ENCODE measurements at regions not wholly inside any gene's neighbourhood (a gene's known extent, or its start where the extent isn't known, plus 50 kb on each side); places are given as distances from the start of the nearest gene placed in this dataset.

DNA sequence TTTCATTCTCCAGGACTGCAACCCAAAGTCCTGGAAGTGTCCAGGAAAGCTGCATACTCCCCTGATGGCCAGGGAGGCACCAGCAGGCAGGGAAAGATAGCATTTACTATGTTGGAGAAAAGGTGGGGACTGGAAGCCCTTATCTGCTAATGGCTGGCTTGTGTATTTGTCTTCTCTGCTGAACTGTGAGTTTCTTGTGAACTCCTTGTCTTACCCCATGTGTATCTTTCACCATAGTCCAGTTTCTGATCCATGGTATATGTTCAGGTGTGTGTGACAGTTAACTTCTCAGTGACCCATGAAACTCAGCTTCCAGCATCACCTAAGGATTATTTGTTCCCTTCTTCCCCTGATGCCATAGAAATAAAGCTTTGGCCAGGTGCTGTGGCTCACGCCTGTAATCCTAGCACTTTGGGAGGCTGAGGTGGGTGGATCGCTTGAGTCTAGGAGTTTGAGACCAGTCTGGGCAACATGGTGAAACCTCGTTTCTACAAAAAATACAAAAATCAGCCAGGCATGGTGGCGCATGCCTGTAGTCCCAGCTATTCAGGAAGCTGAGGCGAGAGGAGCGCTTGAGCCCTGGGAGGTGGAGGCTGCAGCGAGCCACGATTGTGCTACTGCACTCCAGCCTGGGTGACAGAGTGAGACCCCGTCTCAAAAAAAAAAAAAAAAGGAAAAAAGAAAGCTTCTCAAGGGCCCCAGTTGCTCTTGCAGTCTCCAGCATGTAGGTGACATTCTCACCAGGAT lies 112.8 kb upstream of the MAP4K3 start:
- Histone ChIP-seq H3K4me1 (no peaks in the 10 kb centered on the region), H3K4me3 (ENCODE audit: low read depth, low read length) (no peak overlapping the region), H3K9me3 (ENCODE audit: control insufficient read depth, low read length) (no peaks in the 10 kb centered on the region), H3K36me3 (ENCODE audit: control insufficient read depth, insufficient read depth, low read length) (no peaks in the 10 kb centered on the region), H3K79me2 (no peaks in the 10 kb centered on the region), H3K27me3 (ENCODE audit: control insufficient read depth, insufficient read depth, low read length) (no peaks in the 10 kb centered on the region), H2AFZ (no peak overlapping the region), H3K27ac (no peak overlapping the region), H3K4me2 (ENCODE audit: low read length) (no peak overlapping the region), H3K9ac (no peak overlapping the region)
- TF ChIP-seq, protein P1, sequence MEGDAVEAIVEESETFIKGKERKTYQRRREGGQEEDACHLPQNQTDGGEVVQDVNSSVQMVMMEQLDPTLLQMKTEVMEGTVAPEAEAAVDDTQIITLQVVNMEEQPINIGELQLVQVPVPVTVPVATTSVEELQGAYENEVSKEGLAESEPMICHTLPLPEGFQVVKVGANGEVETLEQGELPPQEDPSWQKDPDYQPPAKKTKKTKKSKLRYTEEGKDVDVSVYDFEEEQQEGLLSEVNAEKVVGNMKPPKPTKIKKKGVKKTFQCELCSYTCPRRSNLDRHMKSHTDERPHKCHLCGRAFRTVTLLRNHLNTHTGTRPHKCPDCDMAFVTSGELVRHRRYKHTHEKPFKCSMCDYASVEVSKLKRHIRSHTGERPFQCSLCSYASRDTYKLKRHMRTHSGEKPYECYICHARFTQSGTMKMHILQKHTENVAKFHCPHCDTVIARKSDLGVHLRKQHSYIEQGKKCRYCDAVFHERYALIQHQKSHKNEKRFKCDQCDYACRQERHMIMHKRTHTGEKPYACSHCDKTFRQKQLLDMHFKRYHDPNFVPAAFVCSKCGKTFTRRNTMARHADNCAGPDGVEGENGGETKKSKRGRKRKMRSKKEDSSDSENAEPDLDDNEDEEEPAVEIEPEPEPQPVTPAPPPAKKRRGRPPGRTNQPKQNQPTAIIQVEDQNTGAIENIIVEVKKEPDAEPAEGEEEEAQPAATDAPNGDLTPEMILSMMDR (IDR thresholded peaks at IDR 0.05), result no peak

DNA sequence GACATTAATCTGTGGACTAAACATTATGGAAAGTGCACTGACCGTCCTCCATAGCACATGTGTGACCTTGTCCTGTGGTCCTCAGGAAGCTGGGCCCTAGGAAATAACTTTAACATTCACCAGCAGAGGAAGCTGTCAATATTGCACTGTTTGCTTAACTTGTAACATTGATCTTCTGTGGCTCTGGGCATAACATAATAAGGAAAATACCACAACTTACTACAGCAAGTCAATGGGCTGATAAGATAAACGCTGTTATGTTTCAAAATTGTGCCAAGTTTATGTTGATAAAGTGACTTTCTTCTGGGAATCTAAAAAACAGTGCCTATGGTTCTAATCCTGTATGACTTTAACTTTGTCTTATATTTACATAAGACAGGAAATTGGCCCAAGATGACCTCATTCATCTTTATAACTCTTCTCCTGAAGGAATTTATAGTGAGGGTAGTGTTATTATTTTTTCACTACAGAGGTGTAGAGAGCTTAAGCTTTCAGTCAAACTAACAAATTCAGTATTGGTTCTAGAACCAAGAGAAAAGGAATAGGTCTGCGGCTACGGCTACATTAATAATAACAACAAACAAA lies 113.7 kb upstream of the MAP4K3 start:
- no peak overlapping the region for H2AFZ ChIP-seq
- no peaks in the 10 kb centered on the region for H3K79me2 ChIP-seq
- TF ChIP-seq, protein P1 (IDR thresholded peaks at IDR 0.05), result no peak
- no peak overlapping the region for H3K4me2 ChIP-seq (ENCODE audit: low read length)
- H3K4me1 ChIP-seq, result no peaks in the 10 kb centered on the region
- H3K27me3 ChIP-seq (ENCODE audit: control insufficient read depth, insufficient read depth, low read length), result no peaks in the 10 kb centered on the region
- H3K36me3 ChIP-seq (ENCODE audit: control insufficient read depth, insufficient read depth, low read length), result no peaks in the 10 kb centered on the region
- H3K9ac ChIP-seq, result no peak overlapping the region
- H3K27ac ChIP-seq, result no peak overlapping the region
- no peaks in the 10 kb centered on the region for H3K9me3 ChIP-seq (ENCODE audit: control insufficient read depth, low read length)
- no peak overlapping the region for H3K4me3 ChIP-seq (ENCODE audit: low read depth, low read length)

DNA sequence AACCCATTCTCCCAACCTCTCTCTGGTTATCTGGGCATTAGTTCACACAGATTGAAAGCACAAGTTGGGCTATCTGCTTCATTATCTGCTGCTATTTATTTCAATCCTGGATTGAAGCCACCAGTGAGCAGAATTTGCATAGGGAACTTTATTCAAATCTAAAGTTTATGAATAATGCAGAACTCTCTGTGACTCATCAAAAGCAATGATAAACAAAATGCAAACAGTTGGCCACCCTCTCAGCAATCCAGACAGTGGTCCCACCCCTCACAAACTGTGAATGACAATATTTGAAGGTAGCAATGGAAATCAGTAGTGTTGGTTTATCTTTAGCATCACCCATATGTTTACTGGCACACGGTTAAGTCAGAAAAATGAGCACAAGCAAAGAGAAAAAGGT lies 106.8 kb upstream of the TMEM178A start:
- no peaks in the 10 kb centered on the region for H3K4me1 ChIP-seq
- H3K4me3 ChIP-seq (ENCODE audit: low read depth, low read length), result no peak overlapping the region
- H3K9ac ChIP-seq, result no peak overlapping the region
- no peaks in the 10 kb centered on the region for H3K27me3 ChIP-seq (ENCODE audit: control insufficient read depth, insufficient read depth, low read length)
- no peaks in the 10 kb centered on the region for H3K79me2 ChIP-seq
- no peaks in the 10 kb centered on the region for H3K9me3 ChIP-seq (ENCODE audit: control insufficient read depth, low read length)
- H3K36me3 ChIP-seq (ENCODE audit: control insufficient read depth, insufficient read depth, low read length), result no peaks in the 10 kb centered on the region
- H3K27ac ChIP-seq, result no peak overlapping the region
- no peak overlapping the region for H3K4me2 ChIP-seq (ENCODE audit: low read length)
- TF ChIP-seq, protein P1 (IDR thresholded peaks at IDR 0.05), result no peak
- H2AFZ ChIP-seq, result no peak overlapping the region

DNA sequence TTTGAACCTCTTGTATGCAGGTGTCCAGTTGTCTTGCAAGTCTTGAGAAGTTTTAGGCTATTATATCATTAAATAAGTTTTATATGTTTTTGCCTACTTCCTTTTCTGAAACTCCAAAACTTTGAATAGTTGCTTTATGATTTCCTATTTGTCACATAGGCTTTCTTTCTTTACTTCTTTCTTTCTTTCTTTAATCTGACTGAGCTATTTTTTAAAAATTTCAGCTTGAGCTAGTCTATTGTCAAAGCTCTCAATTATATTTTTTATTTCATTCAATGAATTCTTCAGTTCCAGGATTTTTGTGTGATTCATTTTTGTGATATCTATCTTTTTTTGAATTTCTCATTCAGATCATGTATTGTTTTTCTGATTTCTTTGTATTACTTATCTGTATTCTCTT lies 102.1 kb upstream of the TMEM178A start:
- no peak overlapping the region for H3K4me2 ChIP-seq (ENCODE audit: low read length)
- H3K9me3 ChIP-seq (ENCODE audit: control insufficient read depth, low read length), result no peaks in the 10 kb centered on the region
- H2AFZ ChIP-seq, result no peak overlapping the region
- TF ChIP-seq, protein P1 (IDR thresholded peaks at IDR 0.05), result no peak
- H3K27ac ChIP-seq, result no peak overlapping the region
- no peaks in the 10 kb centered on the region for H3K4me1 ChIP-seq
- H3K79me2 ChIP-seq, result no peaks in the 10 kb centered on the region
- H3K4me3 ChIP-seq (ENCODE audit: low read depth, low read length), result no peak overlapping the region
- no peaks in the 10 kb centered on the region for H3K36me3 ChIP-seq (ENCODE audit: control insufficient read depth, insufficient read depth, low read length)
- H3K9ac ChIP-seq, result no peak overlapping the region
- H3K27me3 ChIP-seq (ENCODE audit: control insufficient read depth, insufficient read depth, low read length), result no peaks in the 10 kb centered on the region

DNA sequence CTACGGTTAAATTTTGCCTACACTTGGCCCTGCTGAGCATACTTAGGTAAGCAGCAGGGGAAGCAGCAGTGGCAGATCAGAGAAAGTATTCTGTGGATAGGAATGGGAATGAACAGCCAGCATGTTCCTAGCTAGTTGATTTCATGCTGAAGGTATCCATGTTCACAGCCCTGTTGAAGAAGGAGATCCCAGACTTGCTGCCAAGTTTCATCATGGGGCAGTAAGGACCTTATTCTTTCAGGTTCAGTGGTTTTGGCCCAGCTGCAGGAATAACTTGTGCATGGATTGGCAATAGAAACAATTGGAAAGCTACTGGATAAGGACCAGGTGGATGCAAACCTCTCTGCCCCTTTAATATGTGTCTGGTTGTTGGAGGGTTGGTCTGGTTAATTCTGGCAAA lies 98.2 kb upstream of the TMEM178A start:
- Histone ChIP-seq H3K9ac (no peak overlapping the region), H3K36me3 (ENCODE audit: control insufficient read depth, insufficient read depth, low read length) (no peaks in the 10 kb centered on the region), H3K27ac (no peak overlapping the region), H2AFZ (no peak overlapping the region), H3K4me1 (no peaks in the 10 kb centered on the region), H3K79me2 (no peaks in the 10 kb centered on the region), H3K4me3 (ENCODE audit: low read depth, low read length) (no peak overlapping the region), H3K4me2 (ENCODE audit: low read length) (no peak overlapping the region), H3K9me3 (ENCODE audit: control insufficient read depth, low read length) (no peaks in the 10 kb centered on the region), H3K27me3 (ENCODE audit: control insufficient read depth, insufficient read depth, low read length) (no peaks in the 10 kb centered on the region)
- TF ChIP-seq, protein P1 (IDR thresholded peaks at IDR 0.05), result no peak
